HEK293 (cell line): ENCODE measurements at regions not wholly inside any gene's neighbourhood (a gene's known extent, or its start where the extent isn't known, plus 50 kb on each side); places are given as distances from the start of the nearest gene placed in this dataset.

Experiments
- CTCF ChIA-PET: fragments of 350-600 bp; formaldehyde crosslinking; extraction: SDS; loops from one replicate; lab custom pipeline; 2021; ENCODE audit warnings: antibody characterized with exemption; lab: Yijun Ruan, JAX
- POLR2A ChIA-PET: fragments of 300-600 bp; formaldehyde crosslinking; extraction: SDS; loops from one replicate; lab custom pipeline; 2020; ENCODE audit warnings: antibody characterized with exemption, inconsistent platforms; lab: Yijun Ruan, JAX
- H3K27ac ChIP-seq: fragments of 200-500 bp; sonication (Bioruptor generic); 2 replicates; pipeline ENCODE4 v1.5.1; 2014; ENCODE audit warnings: low read depth, low read length, control low read depth, inconsistent platforms; ENCODE audit errors: extremely low read depth
- H3K36me3 ChIP-seq, 2 experiments: fragments of 200-500 bp in 1 of 2; sonication (Bioruptor generic) in 1 of 2; 1 replicate in 1 of 2; 2 replicates in 1 of 2; pipeline ENCODE4 v1.5.1; 2014 to 2017; ENCODE audit warnings: inconsistent platforms in 2 of 2, low read length in 2 of 2; ENCODE audit not compliant: control insufficient read depth in 2 of 2, insufficient read depth in 1 of 2
- H3K4me1 ChIP-seq: fragments of 200-500 bp; sonication (Bioruptor generic); 2 replicates; pipeline ENCODE4 v1.5.1; 2014; ENCODE audit warnings: mild to moderate bottlenecking, low read length, inconsistent platforms; ENCODE audit not compliant: control insufficient read depth, insufficient read depth
- H3K4me3 ChIP-seq: 2 replicates; pipeline ENCODE4 v1.5.1; 2011; ENCODE audit warnings: low read depth, mild to moderate bottlenecking, control low read depth, low read length, moderate library complexity
- H3K9me3 ChIP-seq: fragments of 200-500 bp; sonication (Bioruptor generic); 2 replicates; pipeline ENCODE4 v1.5.1; 2014; ENCODE audit warnings: low read depth, low read length, inconsistent platforms; ENCODE audit not compliant: control insufficient read depth, insufficient read depth
- BCL11A ChIP-seq: fragments of 450-650 bp; formaldehyde crosslinking; IDR thresholded peaks from 2 replicates; pipeline ENCODE4 v1.5.1; 2016; ENCODE audit warnings: low read depth, missing biosample characterization, missing genetic modification characterization
- GLI4 ChIP-seq: fragments of 450-650 bp; formaldehyde crosslinking; IDR thresholded peaks from 2 replicates; pipeline ENCODE4 v1.5.1; 2016; ENCODE audit warnings: missing biosample characterization, missing genetic modification characterization
- HOXC10 ChIP-seq: sonication (generic); formaldehyde crosslinking; IDR thresholded peaks from 2 replicates; pipeline ENCODE4 v1.8.1; 2023; ENCODE audit warnings: mild to moderate bottlenecking, missing genetic modification reagents
- KLF7 ChIP-seq: fragments of 450-650 bp; formaldehyde crosslinking; IDR thresholded peaks from 2 replicates; pipeline ENCODE4 v1.5.1; 2016; ENCODE audit warnings: missing biosample characterization, missing genetic modification characterization, borderline replicate concordance
- MYNN ChIP-seq: fragments of 450-650 bp; formaldehyde crosslinking; IDR thresholded peaks from 2 replicates; pipeline ENCODE4 v1.5.1; 2016; ENCODE audit warnings: missing biosample characterization, missing genetic modification characterization, borderline replicate concordance
- RBAK ChIP-seq: fragments of 450-650 bp; formaldehyde crosslinking; IDR thresholded peaks from 2 replicates; pipeline ENCODE4 v1.5.1; 2016; ENCODE audit warnings: missing biosample characterization, missing genetic modification characterization
- REST ChIP-seq: fragments of 450-650 bp; formaldehyde crosslinking; IDR thresholded peaks from 2 replicates; pipeline ENCODE4 v1.5.1; 2016; ENCODE audit warnings: missing biosample characterization, missing genetic modification characterization
- TRIM28 ChIP-seq: IDR thresholded peaks from 2 replicates; pipeline ENCODE4 v1.6.1; 2011; ENCODE audit warnings: low read length, control low read depth, borderline replicate concordance
- ZNF121 ChIP-seq: fragments of 450-650 bp; formaldehyde crosslinking; IDR thresholded peaks from 2 replicates; pipeline ENCODE4 v1.5.1; 2016; ENCODE audit warnings: missing biosample characterization, missing genetic modification characterization
- ZNF169 ChIP-seq: fragments of 450-650 bp; formaldehyde crosslinking; IDR thresholded peaks from 2 replicates; pipeline ENCODE4 v1.5.1; 2016; ENCODE audit warnings: missing biosample characterization, missing genetic modification characterization
- ZNF18 ChIP-seq: fragments of 450-650 bp; formaldehyde crosslinking; IDR thresholded peaks from 2 replicates; pipeline ENCODE4 v1.5.1; 2016; ENCODE audit warnings: missing biosample characterization, missing genetic modification characterization
- ZNF311 ChIP-seq: fragments of 450-650 bp; formaldehyde crosslinking; IDR thresholded peaks from 2 replicates; pipeline ENCODE4 v1.5.1; 2017; ENCODE audit warnings: missing biosample characterization, missing genetic modification characterization, borderline replicate concordance
- ZNF354C ChIP-seq: fragments of 450-650 bp; formaldehyde crosslinking; IDR thresholded peaks from 2 replicates; pipeline ENCODE4 v1.5.1; 2016; ENCODE audit warnings: missing biosample characterization, missing genetic modification characterization, low read depth, borderline replicate concordance
- ZNF404 ChIP-seq: fragments of 450-650 bp; formaldehyde crosslinking; IDR thresholded peaks from 2 replicates; pipeline ENCODE4 v1.5.1; 2017; ENCODE audit warnings: missing biosample characterization, missing genetic modification characterization
- ZNF433 ChIP-seq: fragments of 450-650 bp; formaldehyde crosslinking; IDR thresholded peaks from 2 replicates; pipeline ENCODE4 v1.5.1; 2016; ENCODE audit warnings: missing biosample characterization, missing genetic modification characterization, low read depth
- ZNF514 ChIP-seq: fragments of 450-650 bp; formaldehyde crosslinking; IDR thresholded peaks from 2 replicates; pipeline ENCODE4 v1.5.1; 2016; ENCODE audit warnings: missing biosample characterization, missing genetic modification characterization
- ZNF610 ChIP-seq: fragments of 450-650 bp; formaldehyde crosslinking; IDR thresholded peaks from 2 replicates; pipeline ENCODE4 v1.5.1; 2016; ENCODE audit warnings: missing biosample characterization, missing genetic modification characterization, borderline replicate concordance
- ZNF776 ChIP-seq: fragments of 450-650 bp; formaldehyde crosslinking; IDR thresholded peaks from 2 replicates; pipeline ENCODE4 v1.5.0; 2017; ENCODE audit warnings: missing biosample characterization, missing genetic modification characterization, borderline replicate concordance
- ZNF777 ChIP-seq: fragments of 450-650 bp; formaldehyde crosslinking; IDR thresholded peaks from 2 replicates; pipeline ENCODE4 v1.5.1; 2017; ENCODE audit warnings: missing biosample characterization, missing genetic modification characterization, borderline replicate concordance
- TF ChIP-seq, protein P1 (sequence below): fragments of 450-650 bp; formaldehyde crosslinking; IDR thresholded peaks from 2 replicates; pipeline ENCODE4 v1.5.1; 2016; ENCODE audit warnings: missing biosample characterization, missing genetic modification characterization

- H3K36me3 ChIP-seq: no peaks in the 10 kb centered on the region
- TF ChIP-seq BCL11A (tag by site-specific recombination) (no peak), ZNF404 (tag by site-specific recombination) (no peak), MYNN (tag by site-specific recombination) (no peak)
- TF ChIP-seq, protein P1, sequence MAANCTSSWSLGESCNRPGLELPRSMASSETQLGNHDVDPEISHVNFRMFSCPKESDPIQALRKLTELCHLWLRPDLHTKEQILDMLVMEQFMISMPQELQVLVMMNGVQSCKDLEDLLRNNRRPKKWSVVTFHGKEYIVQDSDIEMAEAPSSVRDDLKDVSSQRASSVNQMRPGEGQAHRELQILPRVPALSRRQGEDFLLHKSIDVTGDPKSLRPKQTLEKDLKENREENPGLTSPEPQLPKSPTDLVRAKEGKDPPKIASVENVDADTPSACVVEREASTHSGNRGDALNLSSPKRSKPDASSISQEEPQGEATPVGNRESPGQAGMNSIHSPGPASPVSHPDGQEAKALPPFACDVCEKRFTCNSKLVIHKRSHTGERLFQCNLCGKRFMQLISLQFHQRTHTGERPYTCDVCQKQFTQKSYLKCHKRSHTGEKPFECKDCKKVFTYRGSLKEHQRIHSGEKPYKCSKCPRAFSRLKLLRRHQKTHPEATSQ: no peak
- no peak overlapping the region for H3K4me3 ChIP-seq
- ChIA-PET CTCF (interaction anchor here (0.7 kb wide), 1 partner anchor 1144 kb away, joined by 3 read pairs; no protein-coding TSS in a partner anchor), POLR2A (no interaction called here)
- H3K27ac ChIP-seq: no peak overlapping the region
- H3K4me1 ChIP-seq: no peaks in the 10 kb centered on the region
- no peaks in the 10 kb centered on the region for H3K9me3 ChIP-seq
Measured at GRCh38 chr1:216919060-216919970, 196.1 kb upstream of the ESRRG start.

DNA sequence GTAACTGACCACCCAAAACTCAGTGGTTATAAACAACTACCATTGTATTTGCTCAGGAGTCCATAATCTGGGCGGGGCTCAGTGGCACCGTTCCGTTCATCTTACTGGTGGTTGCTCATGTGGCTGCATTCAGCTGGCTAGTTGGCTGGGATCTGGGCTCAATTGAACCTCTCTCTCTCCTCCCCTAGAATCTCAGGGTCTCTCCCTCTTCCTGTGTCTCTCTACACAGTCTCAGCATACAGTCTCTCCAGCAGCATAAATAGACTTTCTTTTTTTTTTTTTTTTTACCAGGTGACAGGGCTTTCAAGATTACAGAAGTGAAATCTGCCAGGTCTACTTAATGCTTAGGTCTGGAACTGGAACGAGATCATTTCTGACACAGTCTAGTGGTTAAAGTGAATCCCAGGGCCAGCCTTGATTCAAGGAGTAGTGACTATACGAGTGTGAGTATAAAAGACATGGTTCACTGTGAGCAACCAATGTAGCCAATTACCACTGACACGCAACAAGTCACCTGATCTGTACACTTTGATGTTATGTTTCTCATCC is 193.7 kb upstream of the ESRRG start:
- ChIA-PET CTCF (no interaction called here), POLR2A (no interaction called here)
- Histone ChIP-seq H3K4me1 (no peaks in the 10 kb centered on the region), H3K36me3 (no peaks in the 10 kb centered on the region), H3K4me3 (no peak overlapping the region), H3K9me3 (no peaks in the 10 kb centered on the region), H3K27ac (no peak overlapping the region)
- TF ChIP-seq KLF7 (tag by site-specific recombination) (no peak), ZNF433 (tag by site-specific recombination) (no peak), TRIM28 (no peak), ZNF311 (no peak), REST (tag by site-specific recombination) (no peak), ZNF121 (no peak), ZNF169 (tag by site-specific recombination) (no peak), HOXC10 (no peak)

DNA sequence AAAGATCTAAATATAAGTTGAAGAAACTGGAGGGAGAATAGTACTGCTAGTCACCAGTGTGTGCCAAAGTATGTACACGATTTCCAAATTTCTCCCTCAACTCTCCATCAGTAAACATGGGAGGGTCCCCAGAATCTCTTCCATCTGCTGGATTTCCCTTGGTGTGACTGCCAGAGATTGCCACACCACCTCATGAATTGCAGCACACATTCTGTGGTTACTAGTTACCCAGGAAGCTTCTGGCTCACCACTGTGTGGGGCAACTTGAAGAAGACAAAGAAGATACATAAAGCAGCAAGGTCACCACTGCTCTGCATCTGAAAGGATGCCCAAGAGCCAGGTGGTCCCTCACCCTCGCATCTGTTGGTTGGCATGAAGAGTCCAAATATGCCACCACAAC is 191.7 kb upstream of the ESRRG start:
- no peak overlapping the region for H3K4me3 ChIP-seq
- CTCF ChIA-PET: no interaction called here

More for the DNA sequence above, 191.7 kb upstream of the ESRRG start:
- POLR2A ChIA-PET: no interaction called here
- Histone ChIP-seq H3K4me1 (no peaks in the 10 kb centered on the region), H3K9me3 (no peaks in the 10 kb centered on the region), H3K27ac (no peak overlapping the region), H3K36me3 (no peaks in the 10 kb centered on the region)
- TF ChIP-seq ZNF777 (tag by site-specific recombination) (no peak), ZNF610 (tag by site-specific recombination) (no peak), RBAK (tag by site-specific recombination) (no peak), ZNF514 (tag by site-specific recombination) (no peak), ZNF354C (no peak), GLI4 (no peak), ZNF18 (tag by site-specific recombination) (no peak), ZNF776 (tag by site-specific recombination) (no peak)
